GM18909 (cell line): ENCODE measurements at regions not wholly inside any gene's neighbourhood (a gene's known extent, or its start where the extent isn't known, plus 50 kb on each side); places are given as distances from the start of the nearest gene placed in this dataset.

ENCODE experiments used
- ATAC-seq: cut with Tn5 transposase; IDR thresholded peaks from one replicate; pipeline ENCODE4 v1.9.1; 2021; ENCODE audit warnings: mild to moderate bottlenecking; ENCODE audit not compliant: unreplicated experiment, poor library complexity

DNA sequence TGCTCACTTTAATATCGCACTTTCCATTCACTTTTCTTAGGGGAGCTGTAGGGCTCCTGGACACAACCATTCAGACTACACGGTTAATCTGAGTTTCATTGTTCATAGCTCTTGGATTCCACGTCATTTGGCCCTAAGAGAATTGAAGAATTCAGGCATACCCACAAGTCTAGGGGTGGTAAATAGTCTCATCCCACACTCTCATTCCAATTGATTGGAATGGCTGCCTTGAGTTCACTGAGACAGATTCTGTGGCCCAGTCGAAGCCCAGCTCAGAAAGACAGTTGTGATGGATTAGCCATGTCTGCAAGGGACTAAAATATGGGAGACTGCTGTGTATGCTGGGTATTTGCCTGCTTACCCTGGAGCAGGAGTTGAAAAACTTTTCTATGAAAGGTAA lies 124.6 kb downstream of the TFCP2L1 start:
- no peak for ATAC-seq

DNA sequence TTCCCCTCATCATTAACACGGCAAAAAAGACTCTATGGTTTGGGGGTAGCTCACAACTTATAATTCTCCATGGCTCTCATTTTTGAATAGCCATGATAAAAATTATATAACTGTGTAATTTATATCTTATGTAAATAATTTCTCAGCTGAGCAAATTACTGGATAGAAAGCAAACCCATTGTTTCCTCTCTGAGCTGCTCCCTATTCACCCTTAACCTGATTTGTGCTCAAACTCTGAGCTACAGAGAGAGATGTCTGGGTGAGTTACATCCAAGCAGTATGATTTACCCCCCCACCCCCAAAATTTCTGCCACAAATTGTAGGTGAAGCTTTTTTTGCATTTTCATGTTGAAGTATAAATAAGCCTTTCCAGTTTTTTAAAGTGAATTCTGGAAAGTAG lies 123.7 kb downstream of the TFCP2L1 start:
- no peak for ATAC-seq

DNA sequence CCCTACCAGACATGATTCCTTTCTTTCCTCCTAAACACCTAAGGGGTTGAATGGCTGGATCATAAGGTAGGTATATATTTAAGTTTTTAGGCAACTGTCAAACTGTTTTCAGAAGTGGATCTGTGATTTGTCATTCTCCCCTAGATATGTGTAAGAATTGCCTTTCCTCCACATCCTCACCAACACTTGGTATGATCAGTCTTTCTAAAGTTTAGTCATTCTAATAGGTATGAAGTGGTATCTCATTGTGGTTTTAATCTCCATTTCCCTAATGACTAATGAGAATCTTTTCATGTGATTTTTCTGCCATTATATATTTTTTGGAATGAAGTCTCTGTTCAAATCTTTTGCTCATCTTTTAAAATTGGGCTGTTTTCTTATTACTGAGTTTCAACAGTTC lies 122.1 kb downstream of the TFCP2L1 start:
- ATAC-seq: no peak

DNA sequence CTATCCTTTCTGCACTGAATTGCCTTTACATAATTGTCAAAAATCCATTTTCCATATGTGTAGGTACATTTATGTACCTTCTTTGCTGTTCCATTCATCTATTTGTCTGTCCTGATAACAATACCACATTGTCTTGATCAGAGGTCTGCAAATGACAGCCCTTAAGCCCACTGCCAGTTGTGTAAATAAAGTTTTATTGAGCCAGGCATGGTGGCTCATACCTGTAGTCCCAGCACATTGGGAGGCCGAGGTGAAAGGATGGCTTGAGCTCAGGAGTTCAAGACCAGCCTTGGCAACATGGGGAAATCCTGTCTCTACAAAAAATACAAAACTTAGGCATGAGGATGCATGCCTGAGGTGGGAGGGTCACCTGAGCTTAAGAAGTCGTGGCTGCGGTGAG lies 121.0 kb downstream of the TFCP2L1 start:
- no peak for ATAC-seq

DNA sequence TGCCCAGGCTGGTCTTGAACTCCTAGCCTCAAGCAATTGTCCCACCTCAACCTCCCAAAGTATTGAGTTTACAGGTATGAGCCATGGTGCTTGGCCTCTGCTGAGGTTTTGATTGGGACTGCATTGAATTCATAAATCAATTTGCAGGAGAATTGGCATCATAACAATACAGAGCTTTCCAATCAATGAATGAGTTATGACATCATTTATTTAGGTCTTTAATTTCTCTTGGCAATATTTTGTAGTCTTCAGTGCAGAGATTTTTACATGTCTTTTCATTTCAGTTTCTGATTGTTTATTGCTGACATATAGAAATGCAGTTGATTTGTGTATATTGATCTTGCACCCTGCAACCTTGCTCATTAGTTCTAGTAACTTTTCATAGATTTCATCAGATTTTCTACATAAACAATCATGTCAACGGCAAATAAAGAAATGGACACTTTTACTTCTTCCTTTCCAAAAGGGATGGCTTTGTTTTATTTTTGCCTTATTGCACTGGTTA lies 119.9 kb downstream of the TFCP2L1 start:
- no peak for ATAC-seq
